GM21529 (cell line): ENCODE measurements at regions not wholly inside any gene's neighbourhood (a gene's known extent, or its start where the extent isn't known, plus 50 kb on each side); places are given as distances from the start of the nearest gene placed in this dataset.
"Not testable (repeated sequence)": the region's sequence is repeated elsewhere in the genome, so short reads cannot be mapped to it uniquely, and the experiment has no call there.

ENCODE experiments used
- ATAC-seq: cut with Tn5 transposase; IDR thresholded peaks from one replicate; pipeline ENCODE4 v1.9.1; 2021; ENCODE audit not compliant: unreplicated experiment

GRCh38 chr3:106338582-106339214, 469.9 kb upstream of the CBLB start:
- ATAC-seq = no peak

DNA sequence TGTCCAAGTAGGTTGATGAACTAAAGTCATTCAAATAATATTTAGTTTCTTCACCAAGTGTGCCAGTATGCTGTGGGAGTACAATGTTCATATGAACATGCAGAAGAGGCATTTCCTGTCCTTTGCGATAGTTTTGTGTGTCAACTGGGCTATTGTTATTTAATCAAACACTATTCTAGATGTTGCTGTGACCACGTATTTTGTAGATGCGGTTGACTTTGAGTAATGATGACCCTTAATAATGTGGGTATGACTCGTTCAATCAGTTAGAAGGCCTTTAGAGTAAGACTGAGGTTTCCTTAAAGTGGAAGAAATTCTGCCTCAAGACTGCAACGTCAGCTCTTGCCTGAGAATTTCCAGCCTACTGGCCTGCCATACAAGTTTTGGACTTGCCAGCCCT, 470.7 kb upstream of the CBLB start:
- ATAC-seq = no peak

DNA sequence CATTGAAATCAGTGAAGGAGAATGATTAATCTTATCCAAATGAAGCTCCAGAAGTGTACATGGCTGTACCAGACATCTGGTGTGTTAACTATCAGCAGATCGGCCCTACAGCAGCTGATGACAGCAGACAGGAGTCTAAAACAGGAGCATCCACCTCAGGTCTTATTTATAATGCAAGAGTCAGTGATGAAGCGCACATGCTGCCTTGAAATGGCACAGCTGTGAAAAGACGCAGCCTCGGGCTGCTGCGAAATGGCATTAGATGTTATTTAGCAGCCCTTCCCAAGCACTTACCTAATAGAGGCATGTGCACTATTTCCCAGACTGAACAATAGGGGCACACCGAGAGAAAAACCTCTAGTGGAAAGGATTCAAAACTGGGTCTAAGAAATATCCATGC, 472.3 kb upstream of the CBLB start:
- ATAC-seq = no peak

GRCh38 chr3:106341586-106342162, 472.9 kb upstream of the CBLB start:
- ATAC-seq = no peak

DNA sequence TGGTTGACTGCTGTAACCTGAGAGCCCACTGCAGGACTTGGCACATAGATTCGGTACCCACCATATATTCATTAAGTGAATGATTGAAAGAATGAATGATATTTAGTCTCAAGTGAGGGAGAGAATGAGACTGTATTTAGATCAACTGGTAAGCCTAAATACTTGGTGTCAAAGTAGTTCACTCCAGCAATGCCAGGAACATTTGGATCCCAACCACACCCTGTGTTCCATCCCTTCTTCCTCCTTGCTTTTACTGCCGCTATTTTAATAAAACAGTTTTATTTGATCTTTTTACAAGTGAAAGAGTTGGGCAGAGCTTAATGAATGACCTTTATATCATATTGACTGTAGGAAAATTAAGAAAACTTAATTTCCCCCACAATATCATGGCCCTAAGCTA, 473.6 kb upstream of the CBLB start:
- no peak for ATAC-seq

DNA sequence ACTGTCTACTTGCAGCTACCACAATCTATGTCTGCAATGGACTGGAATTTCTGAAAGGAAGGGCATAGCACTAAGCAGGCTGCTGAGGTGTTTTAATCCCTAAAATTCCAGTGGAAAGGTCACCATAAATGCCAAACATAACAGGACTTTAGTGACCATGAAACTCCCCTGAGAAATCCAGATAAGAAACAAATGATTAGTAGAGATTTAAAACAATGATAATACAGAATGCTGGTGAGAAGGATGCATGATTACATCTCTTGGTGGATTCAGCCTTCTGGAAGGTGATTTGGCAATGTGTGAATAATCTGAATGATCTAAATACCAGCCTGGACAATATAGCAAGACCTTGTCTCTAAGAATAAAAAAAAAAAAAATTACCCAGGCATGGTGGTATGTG, 475.0 kb upstream of the CBLB start:
- no peak for ATAC-seq

- ATAC-seq = no peak
Measured at GRCh38 chr3:106345353-106346027, 476.7 kb upstream of the CBLB start.

DNA sequence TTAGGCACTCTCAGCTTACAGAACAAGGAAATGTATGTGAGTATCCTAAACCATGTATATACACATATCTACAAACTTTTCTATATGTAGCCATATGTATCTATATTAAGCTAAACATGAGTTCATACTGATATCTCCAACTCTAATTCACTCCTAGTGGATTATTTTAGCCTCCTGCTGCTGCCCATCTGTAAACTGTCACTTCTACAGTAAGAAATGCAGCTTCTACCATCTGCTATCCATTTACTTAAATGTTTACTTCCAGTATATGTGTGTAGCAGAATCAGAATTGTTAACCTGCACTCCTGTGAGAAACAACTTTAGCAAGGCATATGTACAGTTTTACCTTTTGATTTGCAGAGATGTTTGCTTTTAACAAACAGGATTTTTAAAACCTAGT, 478.5 kb upstream of the CBLB start:
- ATAC-seq = no peak

GRCh38 chr3:106348139-106348690, 479.4 kb upstream of the CBLB start:
- ATAC-seq = no peak

DNA sequence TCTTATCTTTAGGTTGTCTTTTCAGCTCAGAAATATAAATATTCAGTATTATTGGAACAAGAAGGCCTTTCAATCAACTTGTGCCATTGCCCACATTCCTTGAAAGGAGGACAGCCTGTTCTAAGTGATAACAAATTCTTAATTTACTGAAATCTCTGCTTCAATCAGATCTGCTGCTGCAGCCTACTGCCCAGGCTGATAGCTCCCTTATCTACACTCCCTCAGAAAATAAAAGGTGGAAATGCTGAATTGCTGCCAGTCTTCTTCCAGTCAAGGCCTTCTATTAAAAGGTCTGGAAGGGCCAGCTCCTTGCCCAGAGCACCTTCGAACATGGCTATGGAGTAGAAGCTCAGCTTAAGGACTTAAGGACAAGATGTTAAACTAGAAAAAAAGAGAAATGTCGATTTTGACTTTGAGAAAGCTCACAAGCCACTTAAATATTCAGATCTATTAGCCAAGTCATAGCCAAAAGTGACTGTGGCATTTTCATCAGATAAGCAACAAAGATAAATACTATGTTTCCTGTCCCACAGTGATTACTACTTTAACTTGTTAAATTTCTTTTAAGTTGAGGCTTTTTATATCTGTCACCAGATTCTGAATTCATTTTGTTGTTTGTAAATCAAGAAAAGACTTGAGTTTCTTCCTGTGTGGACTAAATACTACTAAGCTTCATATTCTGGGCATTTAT, 480.5 kb upstream of the CBLB start:
- no peak for ATAC-seq

DNA sequence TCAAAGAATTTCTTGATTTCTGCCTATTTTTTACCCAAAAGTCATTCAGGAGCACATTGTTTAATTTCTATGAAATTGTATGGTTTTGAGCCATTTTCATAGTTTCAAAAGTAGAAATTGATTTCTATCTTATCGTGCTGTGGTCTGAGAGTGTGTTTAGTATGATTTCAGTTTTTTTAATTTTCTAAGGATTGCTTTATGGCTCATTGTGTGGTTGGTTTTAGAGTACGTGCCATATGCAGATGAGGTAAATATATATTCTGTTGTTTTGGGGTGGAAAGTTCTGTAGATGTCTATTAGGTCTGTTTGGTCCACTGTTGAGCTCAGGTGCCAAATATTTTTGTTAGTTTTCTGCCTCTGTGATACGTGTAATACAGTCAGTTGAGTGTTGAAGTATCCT, 487.1 kb upstream of the CBLB start:
- ATAC-seq = no peak

DNA sequence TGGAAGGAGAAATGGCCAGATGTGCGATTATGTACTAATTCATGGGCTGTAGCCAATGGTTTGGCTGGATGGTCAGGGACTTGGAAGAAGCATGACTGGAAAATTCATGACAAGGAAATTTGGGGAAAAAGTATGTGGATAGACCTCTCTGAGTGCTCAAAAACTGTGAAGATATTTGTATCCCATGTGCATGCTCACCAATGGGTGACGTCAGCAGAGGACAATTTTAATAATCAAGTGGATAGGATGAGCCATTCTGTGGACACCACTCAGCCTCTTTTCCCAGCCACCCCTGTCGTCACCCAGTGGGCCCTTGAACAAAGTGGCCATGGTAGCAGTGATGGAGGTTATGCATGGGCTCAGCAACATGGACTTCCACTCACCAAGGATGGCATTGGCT, 490.9 kb upstream of the CBLB start:
- ATAC-seq = no peak

GRCh38 chr3:106360901-106361300, 492.1 kb upstream of the CBLB start:
- not testable (repeated sequence) for ATAC-seq

- ATAC-seq = no peak
Measured at GRCh38 chr3:106364477-106364876, 495.7 kb upstream of the CBLB start.

GRCh38 chr3:106365061-106365691, 496.4 kb upstream of the CBLB start:
- no peak for ATAC-seq

DNA sequence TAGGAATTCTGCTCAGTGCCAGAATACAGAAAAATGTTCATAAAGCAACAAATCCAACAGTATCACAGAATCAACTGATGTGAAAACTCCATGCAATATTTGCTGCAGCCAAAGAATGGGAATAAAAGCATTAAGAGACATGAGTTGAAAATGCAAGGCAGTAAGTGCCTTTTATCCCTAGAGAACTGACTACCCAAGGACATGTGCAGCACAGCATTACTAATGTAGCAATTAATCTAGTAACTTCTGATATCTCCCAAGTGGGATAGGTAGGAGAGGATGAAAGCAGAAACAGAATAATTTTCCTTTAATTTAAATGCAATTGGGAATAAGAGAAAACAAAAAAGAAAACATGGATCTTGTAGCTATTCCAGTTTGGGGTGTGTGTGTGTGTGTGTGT, 497.5 kb upstream of the CBLB start:
- ATAC-seq = no peak

DNA sequence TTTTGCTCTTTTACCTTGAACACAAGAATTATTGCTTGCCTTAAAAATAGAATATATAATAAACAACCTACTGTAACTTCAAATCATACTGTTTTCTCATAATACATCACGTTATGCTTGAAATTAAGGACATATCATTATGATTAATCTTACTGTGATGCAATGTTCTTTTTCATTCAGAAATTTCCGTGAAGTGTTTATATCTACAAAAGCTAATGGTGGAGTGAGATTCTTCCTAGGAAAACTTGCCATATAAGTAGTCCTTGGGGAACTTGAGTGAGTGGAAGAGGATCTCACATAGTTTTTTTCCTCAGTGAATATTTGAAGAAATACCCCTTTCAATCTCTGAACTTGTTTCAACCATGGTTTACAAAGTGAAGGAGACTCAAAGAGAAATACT, 498.7 kb upstream of the CBLB start:
- ATAC-seq = no peak

DNA sequence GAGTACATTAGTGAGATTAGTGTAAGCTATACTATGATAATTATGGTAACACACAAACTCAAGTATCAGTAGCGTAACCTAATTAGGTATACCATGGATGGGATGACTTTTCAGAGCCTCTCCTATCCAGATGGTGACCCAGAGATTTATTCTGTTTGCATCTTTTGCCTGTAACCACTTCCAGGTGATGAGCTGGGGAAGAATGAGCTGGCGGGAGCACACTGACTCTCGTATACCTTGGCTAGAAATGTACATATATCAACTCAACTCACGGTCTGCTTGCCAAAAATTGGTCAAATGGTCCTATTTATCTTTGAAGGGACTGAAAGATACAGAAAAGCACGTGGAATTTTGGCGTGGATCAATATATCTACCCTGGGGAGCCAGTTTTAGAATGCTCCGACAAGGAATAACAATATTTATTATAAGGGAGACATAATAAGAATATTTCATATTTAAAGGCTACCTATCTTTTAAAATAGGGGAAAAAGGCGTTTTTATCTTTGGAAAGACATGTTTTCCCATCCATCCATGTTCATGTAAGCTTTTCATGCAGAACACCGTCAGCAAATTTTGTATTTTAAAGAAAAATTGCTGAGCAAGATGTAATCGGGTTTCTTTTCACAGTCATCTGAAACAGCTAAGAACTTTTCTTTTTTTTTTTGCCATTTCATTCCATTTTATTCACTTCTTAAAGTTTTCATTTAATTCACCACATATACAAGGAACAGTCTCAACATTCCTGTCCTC, 502.6 kb upstream of the CBLB start:
- ATAC-seq = no peak

GRCh38 chr3:106371971-106372805, 503.4 kb upstream of the CBLB start:
- ATAC-seq = no peak

DNA sequence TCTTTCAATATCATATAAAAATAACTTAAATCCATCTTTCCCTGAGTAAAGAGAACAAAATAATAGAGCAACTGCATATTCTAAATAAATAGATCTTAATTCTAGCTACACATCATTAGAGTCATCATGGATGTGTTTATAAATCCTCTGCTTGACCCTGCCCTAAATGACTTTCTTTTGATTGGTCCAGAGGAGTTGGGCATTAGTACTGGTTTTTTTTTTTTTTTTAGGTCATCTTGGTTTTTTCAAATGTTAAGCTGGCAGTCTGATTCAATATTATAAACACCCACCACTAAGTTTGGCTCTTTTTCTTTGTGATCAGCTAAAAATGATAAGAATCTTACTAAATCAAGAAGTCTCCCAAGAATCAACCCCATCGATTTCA, 504.0 kb upstream of the CBLB start:
- no peak for ATAC-seq
